ENCODE measurements at regions not wholly inside any gene's neighbourhood (a gene's known extent, or its start where the extent isn't known, plus 50 kb on each side); places are given as distances from the start of the nearest gene placed in this dataset.
"Not testable (repeated sequence)": the region's sequence is repeated elsewhere in the genome, so short reads cannot be mapped to it uniquely, and the experiment has no call there.

DNA sequence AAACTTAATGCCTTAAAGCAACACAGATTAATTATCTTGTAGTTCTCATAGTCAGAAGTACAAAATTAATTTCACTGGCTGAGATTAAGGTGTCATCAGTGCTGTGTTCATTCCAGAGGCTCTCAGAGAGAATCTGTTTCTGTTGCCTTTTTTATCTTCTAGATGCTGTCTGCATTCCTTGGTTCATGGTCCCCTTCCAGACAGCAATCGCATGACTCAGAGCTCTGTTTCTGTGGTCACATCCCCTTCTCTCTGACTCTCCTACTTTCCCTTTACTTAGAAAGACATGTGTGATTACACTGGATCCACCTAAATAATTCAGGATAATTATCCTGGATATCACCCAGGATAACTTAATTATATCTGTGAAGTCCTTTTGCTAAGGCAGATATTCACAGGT lies 148.6 kb downstream of the MAIP1 start:
- DNase-seq, result no peak

DNA sequence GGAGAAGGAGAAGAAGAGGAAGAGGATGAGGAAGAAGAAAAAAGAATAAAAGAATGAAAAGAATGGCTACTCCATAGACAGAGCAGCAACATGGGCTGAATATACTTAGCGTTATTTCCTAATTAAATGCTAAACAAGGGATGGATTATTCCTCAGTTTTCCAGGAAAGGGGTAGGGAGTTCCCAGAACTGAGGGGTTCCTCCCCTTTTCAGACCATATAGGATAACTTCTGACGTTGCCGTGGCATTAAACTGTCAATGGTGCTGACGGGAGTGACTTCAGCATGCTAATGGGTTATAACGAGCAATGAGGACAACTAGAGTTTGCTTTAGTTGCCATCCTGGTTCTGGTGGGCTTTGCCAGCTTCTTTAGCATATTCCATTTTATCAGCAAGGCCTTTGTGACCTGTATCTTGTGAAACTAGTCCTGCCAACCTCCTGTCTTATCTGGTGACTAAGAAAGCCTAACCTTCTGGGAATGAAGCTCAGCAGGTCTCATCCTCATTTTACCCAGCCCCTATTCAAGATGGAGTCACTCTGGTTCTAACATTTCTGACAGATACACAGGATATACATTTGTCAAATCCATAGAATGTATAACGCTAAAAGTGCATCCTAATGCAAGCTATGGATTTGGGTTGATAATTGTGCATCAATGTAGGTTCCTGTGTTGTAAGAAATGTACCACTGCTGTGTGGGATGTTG lies 152.3 kb downstream of the MAIP1 start:
- no peak for DNase-seq

GRCh38 chr2:200109421-200109820 lies 154.0 kb downstream of the MAIP1 start:
- DNase-seq, result no peak

DNA sequence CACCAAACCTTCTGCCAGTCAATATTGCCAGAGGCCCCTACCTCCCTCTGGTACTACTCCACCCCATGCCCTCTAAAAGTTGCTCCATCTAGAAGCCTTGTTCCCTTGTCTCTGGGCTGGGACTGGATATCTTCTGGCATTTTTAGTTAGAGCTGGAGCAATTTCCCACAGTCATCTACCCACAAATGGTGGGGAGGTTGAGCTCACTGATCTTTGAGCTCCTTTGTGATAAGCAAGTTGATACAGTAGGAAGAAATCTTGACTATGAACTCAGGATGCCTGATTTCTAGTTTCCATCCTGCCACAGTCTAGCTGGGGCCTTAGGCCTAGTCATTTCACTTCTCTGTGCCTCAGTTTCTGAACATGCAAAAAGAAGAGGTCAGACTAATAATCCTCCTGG lies 155.0 kb downstream of the MAIP1 start:
- DNase-seq, result no peak

GRCh38 chr2:200113016-200113799 lies 157.8 kb downstream of the MAIP1 start:
- DNase-seq, result not testable (repeated sequence)

DNA sequence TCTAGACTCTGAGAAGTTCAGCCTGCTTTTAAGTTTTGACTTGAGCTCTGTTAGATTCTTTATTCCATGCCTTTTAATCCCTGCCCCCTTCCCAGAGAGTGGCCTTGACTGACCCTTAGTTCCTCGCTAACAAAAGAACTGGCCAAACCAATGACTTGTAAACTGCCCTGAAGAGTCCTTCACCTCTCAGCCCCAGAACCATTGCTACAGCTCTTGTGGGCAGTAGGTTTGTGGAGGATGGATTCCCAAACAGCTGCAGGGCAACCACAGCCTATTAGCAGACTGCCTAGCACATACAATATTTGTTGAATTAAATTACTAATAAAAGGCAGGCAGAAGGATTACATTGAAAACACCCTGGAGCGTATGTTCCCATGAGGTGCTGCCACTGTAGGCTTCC lies 163.9 kb downstream of the MAIP1 start:
- DNase-seq, result no peak

DNA sequence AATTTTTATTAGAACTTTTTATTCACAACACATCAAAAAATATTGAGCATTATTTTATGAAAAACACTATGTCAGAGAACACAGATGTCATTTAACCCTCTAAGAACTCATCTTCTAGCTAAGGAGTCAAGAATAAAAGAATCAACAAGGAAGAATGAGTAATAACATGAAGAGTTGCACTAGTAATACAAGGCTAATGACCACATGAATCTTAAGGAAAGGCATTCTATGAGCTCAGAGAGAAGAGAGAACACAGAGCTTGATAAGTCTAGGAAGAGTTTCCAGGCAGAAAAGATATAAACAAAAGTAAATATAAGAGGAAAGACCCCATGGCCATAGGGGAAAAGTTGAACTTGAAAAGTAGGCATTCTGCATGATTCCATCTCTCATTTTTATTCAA lies 166.5 kb downstream of the MAIP1 start:
- no peak for DNase-seq

GRCh38 chr2:200122683-200123082 lies 167.3 kb downstream of the MAIP1 start:
- DNase-seq, result no peak

DNA sequence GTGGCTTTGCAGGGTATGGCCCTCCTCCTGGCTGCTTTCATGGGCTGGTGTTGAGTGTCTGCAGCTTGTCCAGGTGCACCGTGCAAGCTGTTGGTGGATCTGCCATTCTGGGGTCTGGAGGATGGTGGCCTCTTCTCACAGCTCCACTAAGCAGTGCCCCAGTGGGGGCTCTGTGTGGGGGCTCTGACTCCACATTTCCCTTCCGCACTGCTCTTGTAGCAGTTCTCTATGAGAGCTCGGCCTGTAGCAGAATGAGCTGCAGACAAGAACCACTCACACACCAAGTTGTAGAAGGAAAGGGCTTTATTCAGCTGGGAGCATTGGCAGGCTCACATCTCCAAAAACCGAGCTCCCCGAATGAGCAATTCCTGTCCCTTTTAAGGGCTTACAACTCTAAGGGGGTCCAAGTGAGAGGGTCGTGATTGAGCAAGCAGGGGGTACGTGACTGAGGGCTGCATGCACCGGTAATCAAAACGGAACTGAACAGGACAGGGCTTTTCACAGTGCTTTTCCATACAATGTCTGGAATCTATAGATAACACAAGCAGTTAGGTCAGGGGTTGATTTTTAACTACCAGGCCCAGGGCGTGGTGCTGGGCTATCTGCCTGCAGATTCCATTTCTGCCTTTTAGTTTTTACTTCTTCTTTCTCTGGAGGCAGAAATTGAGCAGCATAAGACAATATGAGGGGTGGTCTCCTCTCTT lies 169.4 kb downstream of the MAIP1 start:
- DNase-seq, result not testable (repeated sequence)

GRCh38 chr2:200125444-200126284 lies 170.3 kb downstream of the MAIP1 start:
- no peak for DNase-seq

DNA sequence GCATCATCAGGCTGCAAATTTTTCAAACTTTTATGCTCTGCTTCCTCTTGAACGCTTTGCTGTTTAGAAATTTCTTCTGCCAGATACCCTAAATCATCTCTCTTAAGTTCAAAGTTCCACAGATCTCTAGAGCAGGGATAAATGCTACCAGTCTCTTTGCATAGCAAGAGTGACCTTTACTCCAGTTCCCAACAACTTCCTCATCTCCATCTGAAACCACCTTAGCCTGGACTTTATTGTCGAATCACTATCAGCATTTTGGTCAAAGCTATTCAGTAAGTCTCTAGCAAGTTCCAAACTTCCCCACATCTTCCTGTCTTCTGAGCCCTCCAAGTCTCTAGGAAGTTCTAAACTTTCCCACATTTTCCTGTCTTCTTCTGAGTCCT lies 170.9 kb downstream of the MAIP1 start:
- DNase-seq, result not testable (repeated sequence)

DNA sequence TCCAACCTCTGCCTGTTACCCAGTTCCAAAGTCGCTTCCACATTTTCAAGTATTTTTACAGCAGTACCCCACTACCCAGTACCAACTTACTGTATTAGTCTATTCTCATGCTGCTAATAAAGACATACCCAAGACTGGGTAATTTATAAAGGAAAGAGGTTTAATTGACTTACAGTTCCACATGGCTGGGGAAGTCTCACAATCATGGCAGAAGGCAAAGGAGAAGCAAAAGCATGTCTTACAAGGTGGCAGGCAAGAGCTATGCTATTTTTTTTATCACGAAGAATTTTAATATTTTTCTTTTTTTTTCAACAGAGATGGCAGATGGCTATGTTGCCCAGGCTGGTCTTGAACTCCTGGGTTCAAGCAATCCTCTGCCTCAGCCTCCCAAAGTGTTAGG lies 171.3 kb downstream of the MAIP1 start:
- not testable (repeated sequence) for DNase-seq

GRCh38 chr2:200127848-200128247 lies 172.5 kb downstream of the MAIP1 start:
- DNase-seq, result no peak

GRCh38 chr2:200128296-200128695 lies 172.9 kb downstream of the MAIP1 start:
- DNase-seq, result no peak

DNA sequence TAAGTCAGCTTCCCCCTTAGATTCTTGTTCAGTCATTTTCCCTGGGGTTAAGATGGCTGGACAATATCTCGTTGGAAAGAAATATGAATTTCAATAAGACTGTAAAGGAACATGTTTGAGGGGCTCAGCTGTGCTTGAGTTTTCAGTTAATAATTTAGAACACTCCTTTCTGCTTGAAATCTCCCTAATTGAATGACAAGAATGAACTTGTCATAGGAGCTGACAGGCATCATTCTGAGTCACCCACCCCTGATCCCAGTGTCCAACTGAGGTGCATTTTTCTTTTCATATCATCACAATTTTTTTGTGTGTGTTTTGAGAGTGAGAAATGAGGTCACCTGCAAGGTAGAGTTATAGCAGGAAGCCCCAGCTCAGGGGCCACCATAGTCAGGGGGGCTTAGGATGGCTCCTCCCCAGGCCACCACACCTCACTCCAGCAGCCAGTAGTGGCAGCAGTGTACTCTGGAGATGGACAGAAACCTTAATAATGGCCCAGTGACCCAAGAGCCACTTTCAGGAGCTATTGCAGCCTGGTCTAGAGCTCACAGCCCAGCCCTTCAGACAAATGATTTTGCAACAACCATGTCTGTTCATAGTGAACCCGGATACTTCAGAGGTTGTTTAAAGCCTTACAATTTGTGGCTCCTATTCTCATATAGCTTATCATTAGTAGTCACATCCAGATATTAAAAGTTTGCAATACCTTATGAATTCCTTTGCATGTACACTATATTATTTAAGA lies 174.5 kb downstream of the MAIP1 start:
- DNase-seq, result no peak

- DNase-seq, result no peak
Measured at GRCh38 chr2:200130762-200131166, 175.4 kb downstream of the MAIP1 start.

DNA sequence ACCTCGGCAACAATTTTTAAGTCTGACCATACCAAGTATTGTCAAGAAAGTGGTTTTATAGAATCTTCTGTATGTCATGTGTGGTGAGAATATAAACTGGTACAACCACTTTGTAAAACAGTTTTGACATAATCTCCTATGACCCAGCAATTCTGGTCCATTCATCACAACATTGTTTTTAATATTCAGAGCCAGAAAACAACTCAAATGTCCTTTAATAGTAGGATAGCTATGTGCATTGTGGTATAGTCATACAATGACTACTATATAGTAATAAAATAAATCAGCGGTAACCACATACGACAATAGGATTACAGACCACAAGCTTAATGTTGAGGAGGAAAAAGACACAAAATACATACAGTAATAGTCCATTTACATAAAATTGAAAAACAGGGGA lies 175.2 kb upstream of the SPATS2L start:
- DNase-seq, result no peak

- DNase-seq, result no peak
Measured at GRCh38 chr2:200135082-200135481, 171.4 kb upstream of the SPATS2L start.

- no peak for DNase-seq
Measured at GRCh38 chr2:200136655-200137054, 169.8 kb upstream of the SPATS2L start.

- no peak for DNase-seq
Measured at GRCh38 chr2:200137271-200137670, 169.2 kb upstream of the SPATS2L start.

DNA sequence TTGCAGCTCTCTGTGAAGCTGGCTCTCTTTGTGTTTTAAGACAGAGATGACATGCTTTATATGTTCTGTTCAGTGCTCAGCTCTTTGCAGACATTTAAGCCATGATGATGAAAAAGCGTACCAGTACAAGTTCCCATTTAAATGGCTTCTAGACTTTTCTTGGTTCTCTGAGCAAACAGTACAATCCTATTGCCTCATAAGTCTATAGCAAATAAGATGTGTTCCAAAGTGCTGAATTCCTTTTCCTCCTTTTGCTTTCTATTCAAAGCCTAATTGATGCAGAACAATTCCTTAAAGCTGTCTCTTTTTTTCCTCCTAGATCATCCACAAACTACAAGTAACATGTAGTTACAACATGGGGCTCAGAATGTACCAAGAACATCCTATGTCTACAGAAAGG lies 168.8 kb upstream of the SPATS2L start:
- DNase-seq, result no peak
